Omental fat pad (tissue), 3 donors: ENCODE measurements at regions not wholly inside any gene's neighbourhood (a gene's known extent, or its start where the extent isn't known, plus 50 kb on each side); places are given as distances from the start of the nearest gene placed in this dataset.

ENCODE experiments used
- ATAC-seq: fragments of 150-250 bp; one replicate; pipeline ENCODE4 v1.9.1; 2016; ENCODE audit warnings: mild to moderate bottlenecking, moderate library complexity; ENCODE audit not compliant: low FRiP score
- DNase-seq: peaks from one replicate; pipeline ENCODE4 v3.0.0-alpha.2; 2019; ENCODE audit warnings: low spot score
- CTCF ChIP-seq, 3 donors: fragments of 450-650 bp; IDR thresholded peaks; one replicate each; pipeline ENCODE4 v1.5.1; 2016 to 2017; ENCODE audit warnings: antibody characterized with exemption in 3 of 3, mild to moderate bottlenecking in 3 of 3, moderate library complexity in 2 of 3

DNA sequence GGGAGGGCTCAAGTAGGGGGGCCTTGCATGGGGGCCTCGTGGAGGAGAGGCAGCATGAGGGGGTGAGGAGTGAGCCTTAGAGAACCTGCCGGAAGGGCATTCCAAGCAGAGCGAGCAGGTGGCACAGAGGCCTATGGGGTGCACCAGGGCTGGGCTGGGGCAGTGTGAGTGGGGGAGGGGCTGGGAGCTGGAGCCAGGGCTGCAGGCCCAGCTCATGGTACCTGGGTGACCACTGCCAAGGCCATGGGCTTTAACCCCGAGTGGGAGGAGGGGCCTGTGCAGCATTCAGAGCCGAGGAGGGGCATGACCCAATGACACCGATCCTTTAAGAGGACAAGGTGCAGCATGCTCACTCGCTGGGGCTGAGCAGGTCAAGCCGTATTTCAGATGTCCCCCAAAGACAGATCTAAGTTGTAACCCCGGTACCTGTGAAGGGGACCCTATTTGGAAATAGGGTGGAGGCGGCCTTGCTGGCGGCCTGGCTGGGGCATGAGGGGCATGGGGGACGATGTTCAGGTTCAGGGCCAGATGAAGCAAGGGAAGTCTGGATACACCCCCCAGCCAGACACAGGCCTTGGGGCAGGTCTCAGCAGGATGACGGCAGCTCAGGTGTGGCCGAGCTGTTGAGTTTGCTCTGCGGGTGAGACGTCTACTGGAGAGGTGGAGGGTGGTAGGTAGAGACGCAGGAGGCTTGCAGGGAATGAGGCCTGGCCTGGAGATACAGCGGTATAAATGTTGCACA, 137.0 kb downstream of the CPZ start:
- ATAC-seq, result no peak

DNA sequence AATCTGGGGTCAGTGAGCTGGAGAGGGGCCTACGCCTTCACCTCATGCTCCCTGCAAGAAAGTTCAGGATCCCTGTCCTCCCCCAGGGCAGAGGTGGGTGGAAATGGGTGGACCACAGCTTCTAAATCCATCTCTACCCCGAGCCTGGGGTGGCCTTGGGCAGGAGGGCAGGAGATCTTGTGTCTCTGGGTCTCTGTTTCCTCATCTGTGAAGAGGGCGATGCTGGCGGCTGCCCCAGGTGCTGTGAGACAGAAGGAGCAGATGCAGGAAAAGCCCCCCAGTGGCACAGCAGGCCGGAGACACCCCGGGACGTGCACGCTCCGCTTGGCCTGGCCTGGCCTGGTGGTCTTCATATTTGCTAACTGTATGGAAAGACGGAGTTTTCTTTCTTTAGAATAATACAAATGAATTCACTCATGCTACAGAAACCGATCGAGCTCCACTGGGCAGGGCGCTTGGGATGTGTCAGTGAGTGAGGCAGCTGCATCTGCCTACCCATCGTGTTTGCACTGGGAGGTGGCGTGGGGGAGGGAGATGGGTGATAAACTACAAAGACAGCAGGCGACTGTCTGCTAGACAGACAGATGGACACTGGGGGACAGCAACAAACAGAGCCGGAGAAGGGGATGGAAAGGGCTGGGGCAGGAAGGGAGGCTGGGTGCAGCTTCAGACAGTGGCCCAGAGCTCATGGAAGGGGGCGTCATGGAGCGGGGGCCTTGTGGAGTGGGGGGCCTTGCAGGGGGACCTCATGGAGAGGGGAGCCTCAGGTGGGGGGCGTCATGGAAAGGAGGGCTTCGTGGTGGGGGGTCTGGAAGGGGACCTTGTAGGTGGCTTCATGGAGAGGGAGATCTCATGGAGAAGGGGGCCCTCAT, 136.2 kb downstream of the CPZ start:
- DNase-seq (no peak), ATAC-seq (no peak)
- TF ChIP-seq CTCF (IDR thresholded peaks at IDR 0.05), result no peak

More for the DNA sequence above, 137.0 kb downstream of the CPZ start:
- no peak for DNase-seq
- TF ChIP-seq CTCF (IDR thresholded peaks at IDR 0.05), result no peak

GRCh38 chr4:8727546-8728510, 135.3 kb downstream of the CPZ start:
- DNase-seq (no peak), ATAC-seq (no peak)
- no peak for TF ChIP-seq CTCF (IDR thresholded peaks at IDR 0.05)

- ATAC-seq (no peak), DNase-seq (no peak)
- no peak for TF ChIP-seq CTCF (IDR thresholded peaks at IDR 0.05)
Observed at GRCh38 chr4:8727131-8727530, 134.6 kb downstream of the CPZ start.

DNA sequence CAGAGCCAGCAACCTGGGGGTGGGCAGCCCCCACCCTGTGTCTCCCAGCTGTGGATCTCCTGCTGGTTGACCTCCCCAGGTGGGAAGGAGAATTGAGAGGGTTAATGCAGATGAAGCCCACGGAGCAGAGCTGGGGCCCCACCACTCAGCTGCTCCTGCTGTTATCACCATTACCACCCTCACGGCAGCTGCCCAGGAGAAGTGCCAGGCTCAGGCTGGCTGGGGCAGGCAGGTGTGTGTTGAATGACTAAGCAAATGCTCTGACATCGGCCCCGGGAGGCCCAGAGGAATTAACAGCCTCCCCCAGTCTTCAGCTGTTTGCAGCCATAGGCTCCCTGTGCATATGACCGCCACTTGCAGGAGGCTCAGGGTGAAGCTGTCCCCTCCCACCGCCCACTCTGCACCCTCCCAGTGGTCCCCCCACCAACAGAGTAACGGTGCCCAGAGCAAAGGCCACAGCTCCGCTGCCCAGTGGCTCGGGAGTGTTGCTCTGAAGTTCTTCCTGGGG, 133.8 kb downstream of the CPZ start:
- no peak for ATAC-seq
- no peak for DNase-seq
- TF ChIP-seq CTCF (IDR thresholded peaks at IDR 0.05), result no peak

DNA sequence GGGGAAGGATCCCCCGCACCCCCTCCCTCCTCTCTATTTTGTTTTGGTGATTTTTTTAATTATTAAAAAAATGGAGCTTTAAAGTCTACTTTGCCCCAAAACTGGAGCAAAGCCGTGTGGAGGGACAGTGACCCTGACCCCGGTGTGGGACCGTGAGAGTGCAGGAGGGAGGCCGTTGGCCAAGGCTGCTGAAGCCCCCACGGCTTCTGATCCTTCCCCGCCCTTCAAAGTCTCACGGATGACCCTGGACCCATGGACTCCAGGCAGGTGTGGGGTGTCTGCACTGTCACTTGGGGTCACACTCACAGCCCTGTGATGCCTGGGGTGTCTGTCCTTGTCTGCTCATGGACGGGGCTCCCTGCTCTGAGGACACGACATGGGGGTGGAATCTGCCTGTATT, 133.3 kb downstream of the CPZ start:
- no peak for TF ChIP-seq CTCF (IDR thresholded peaks at IDR 0.05)
- no peak for ATAC-seq
- no peak for DNase-seq
